ENCODE measurements at regions not wholly inside any gene's neighbourhood (a gene's known extent, or its start where the extent isn't known, plus 50 kb on each side); places are given as distances from the start of the nearest gene placed in this dataset.

DNA sequence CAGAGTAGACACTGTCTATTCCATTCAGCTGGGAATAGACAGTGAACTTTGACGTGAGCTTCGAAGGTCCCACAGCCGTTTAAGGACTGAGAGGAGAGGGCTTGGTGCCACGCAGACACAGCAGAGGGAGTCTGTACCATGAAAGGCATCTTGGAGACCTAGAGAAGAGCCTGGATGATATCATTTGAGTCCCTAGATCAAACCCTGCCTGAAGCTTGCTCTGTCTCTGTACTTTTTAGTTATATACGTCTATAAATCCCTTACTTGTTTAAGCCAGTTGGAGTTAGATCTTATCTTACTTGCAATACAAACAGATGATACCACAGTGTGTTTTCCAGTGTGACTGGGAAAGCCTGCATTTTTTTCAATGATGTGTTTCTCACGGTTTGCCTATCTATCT, 128.9 kb upstream of the RTL1 start:
- TF ChIP-seq EP300 (IDR thresholded peaks at IDR 0.05) (no peak), POLR2AphosphoS5 (IDR thresholded peaks at IDR 0.05) (no peak), POLR2A (IDR thresholded peaks at IDR 0.05) (no peak)
- TF ChIP-seq, protein P1, sequence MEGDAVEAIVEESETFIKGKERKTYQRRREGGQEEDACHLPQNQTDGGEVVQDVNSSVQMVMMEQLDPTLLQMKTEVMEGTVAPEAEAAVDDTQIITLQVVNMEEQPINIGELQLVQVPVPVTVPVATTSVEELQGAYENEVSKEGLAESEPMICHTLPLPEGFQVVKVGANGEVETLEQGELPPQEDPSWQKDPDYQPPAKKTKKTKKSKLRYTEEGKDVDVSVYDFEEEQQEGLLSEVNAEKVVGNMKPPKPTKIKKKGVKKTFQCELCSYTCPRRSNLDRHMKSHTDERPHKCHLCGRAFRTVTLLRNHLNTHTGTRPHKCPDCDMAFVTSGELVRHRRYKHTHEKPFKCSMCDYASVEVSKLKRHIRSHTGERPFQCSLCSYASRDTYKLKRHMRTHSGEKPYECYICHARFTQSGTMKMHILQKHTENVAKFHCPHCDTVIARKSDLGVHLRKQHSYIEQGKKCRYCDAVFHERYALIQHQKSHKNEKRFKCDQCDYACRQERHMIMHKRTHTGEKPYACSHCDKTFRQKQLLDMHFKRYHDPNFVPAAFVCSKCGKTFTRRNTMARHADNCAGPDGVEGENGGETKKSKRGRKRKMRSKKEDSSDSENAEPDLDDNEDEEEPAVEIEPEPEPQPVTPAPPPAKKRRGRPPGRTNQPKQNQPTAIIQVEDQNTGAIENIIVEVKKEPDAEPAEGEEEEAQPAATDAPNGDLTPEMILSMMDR (IDR thresholded peaks at IDR 0.05): no peak
- H3K9me3 ChIP-seq: no peaks in the 10 kb centered on the region
- H3K27me3 ChIP-seq: no peaks in the 10 kb centered on the region
- intact Hi-C loops (cut with DNase I; ENCODE audit: low total_unique reads): no loop called here
- no peak overlapping the region for H3K4me3 ChIP-seq
- DNase-seq: no peak
- no peak overlapping the region for H3K27ac ChIP-seq
- no peaks in the 10 kb centered on the region for H3K36me3 ChIP-seq
- 72 to 85% (median 82%) methylated on average over 6 of the region's 6 CpGs for WGBS, 5 donors
- H3K4me1 ChIP-seq: no peaks in the 10 kb centered on the region

DNA sequence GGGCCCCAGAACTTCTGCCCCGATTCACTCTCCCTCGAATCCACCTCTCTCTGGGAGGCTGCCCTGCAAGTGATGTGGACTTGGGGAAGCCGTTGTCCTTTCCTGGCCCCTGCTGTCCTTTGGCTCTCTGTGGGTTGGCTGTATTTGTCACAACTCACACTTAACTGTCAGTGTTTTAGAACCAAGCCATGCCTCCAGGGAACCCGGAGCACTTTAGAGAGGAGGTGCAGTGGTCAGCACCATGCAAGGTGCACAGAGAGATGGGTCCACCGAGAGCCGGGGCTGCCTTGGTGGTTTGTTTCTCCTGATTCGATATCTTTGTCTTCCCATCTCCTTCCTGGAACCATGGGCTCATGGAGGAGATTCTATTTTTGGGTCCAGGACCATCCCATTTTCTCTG, 129.5 kb upstream of the RTL1 start:
- H3K27ac ChIP-seq: no peak overlapping the region
- intact Hi-C loops (cut with DNase I; ENCODE audit: low total_unique reads): no loop called here
- no peak for DNase-seq
- H3K9me3 ChIP-seq: no peaks in the 10 kb centered on the region
- H3K4me1 ChIP-seq: no peaks in the 10 kb centered on the region
- no peaks in the 10 kb centered on the region for H3K36me3 ChIP-seq
- 80 to 91% (median 87%) methylated on average over 6 to 7 of the region's 7 CpGs for WGBS, 5 donors
- no peaks in the 10 kb centered on the region for H3K27me3 ChIP-seq
- TF ChIP-seq POLR2AphosphoS5 (IDR thresholded peaks at IDR 0.05) (no peak), POLR2A (IDR thresholded peaks at IDR 0.05) (no peak), EP300 (IDR thresholded peaks at IDR 0.05) (no peak)
- TF ChIP-seq, protein P1 (IDR thresholded peaks at IDR 0.05): no peak
- no peak overlapping the region for H3K4me3 ChIP-seq

DNA sequence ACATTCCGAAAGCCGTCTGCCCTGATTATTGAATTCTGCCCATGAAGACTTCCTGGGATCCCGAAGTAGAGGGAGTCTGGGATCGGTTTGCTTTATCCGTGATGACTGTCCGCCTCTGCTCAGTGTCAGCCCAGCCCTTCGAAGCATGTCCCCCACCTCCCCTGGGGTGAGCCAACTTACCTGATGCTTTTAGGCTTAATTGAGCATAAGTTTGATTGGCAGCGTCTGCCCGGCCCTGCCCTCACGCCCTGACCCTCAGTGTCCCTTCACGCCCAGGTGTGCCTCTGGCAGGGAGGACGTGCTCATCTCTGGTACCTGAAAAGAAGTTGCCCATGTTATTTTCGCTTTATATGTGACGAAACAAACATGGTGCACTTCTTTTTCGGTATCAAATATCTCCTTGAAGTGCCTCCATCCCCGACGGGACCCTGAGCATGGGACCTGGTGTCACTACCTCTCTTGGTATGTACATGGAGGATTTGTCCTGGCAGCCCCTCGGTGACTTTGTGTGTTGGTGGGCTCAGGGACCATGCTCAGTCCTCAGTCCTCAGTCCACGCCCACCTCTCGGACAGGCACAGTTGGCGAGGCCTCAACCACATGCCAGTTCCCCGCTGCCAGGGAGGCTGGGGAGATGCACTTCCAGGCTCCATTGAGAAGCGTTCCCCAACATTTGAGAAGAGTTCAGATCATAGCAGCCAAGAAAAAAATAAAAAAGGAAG, 130.1 kb upstream of the RTL1 start:
- no peak overlapping the region for H3K4me3 ChIP-seq
- no peaks in the 10 kb centered on the region for H3K9me3 ChIP-seq
- intact Hi-C loops (cut with DNase I; ENCODE audit: low total_unique reads): no loop called here
- no peak overlapping the region for H3K27ac ChIP-seq
- no peaks in the 10 kb centered on the region for H3K4me1 ChIP-seq
- H3K36me3 ChIP-seq: no peaks in the 10 kb centered on the region
- TF ChIP-seq, protein P1 (IDR thresholded peaks at IDR 0.05): no peak
- TF ChIP-seq POLR2AphosphoS5 (IDR thresholded peaks at IDR 0.05): no peak
- no peak for TF ChIP-seq EP300 (IDR thresholded peaks at IDR 0.05)
- TF ChIP-seq POLR2A (IDR thresholded peaks at IDR 0.05): no peak
- 87 to 91% (median 90%) methylated on average over 23 of the region's 23 CpGs for WGBS, 5 donors
- no peak for DNase-seq
- no peaks in the 10 kb centered on the region for H3K27me3 ChIP-seq

DNA sequence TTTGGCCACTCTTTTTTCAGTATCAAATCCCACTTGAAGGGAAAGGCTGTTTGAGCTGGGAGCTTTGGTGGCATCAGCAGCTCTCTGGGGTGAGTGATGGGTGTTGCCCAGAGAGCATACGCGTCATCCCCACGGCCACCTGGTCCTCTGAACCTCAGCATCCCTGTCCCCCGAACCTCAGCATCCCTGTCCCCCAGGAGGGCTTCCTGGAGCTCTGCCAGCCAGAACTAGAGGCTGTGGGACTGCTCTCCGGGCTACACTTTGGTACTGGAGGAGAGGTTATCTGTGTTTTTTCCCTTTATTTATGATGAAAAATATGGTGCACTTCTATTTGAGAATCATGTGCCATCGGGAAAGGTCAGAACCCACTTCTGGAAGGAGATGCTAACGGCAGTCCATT, 131.5 kb upstream of the RTL1 start:
- Histone ChIP-seq H3K9me3 (no peaks in the 10 kb centered on the region), H3K4me3 (no peak overlapping the region), H3K27me3 (no peaks in the 10 kb centered on the region), H3K36me3 (no peaks in the 10 kb centered on the region), H3K4me1 (no peaks in the 10 kb centered on the region), H3K27ac (no peak overlapping the region)
- intact Hi-C loops (cut with DNase I; ENCODE audit: low total_unique reads): no loop called here
- no peak for DNase-seq
- TF ChIP-seq POLR2AphosphoS5 (IDR thresholded peaks at IDR 0.05): no peak
- TF ChIP-seq POLR2A (IDR thresholded peaks at IDR 0.05): no peak
- TF ChIP-seq, protein P1 (IDR thresholded peaks at IDR 0.05): no peak
- TF ChIP-seq EP300 (IDR thresholded peaks at IDR 0.05): no peak
- WGBS, 5 donors: 72 to 88% (median 84%) methylated on average over 7 of the region's 7 CpGs
